ENCODE measurements at regions not wholly inside any gene's neighbourhood (a gene's known extent, or its start where the extent isn't known, plus 50 kb on each side); places are given as distances from the start of the nearest gene placed in this dataset.

DNA sequence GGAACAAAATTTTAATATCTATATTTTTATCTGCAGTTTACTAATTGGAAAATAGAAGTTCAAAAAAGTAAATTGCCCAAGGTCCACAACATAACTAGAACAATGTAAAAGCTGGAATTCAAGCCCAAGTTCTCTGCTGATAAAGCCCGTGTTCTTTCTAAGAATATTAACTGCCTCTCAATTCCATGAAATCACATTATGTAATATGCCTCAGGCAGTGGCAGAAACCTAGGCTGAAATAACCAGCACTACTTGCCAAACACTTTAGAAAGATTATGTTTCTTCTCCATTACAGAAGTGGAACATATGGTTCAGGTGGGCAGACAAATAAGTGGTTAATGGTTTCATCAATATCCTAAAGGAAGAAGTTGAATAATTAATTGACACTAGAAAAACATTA lies 56.7 kb upstream of the ADGRL3 start:
- Histone ChIP-seq H3K36me3 (replicated peaks in 1 of 2; ENCODE audit: control insufficient read depth in 1 of 2, insufficient read depth in 2 of 2, low read length in 2 of 2) (no peaks in the 10 kb centered on the region), H4K20me1 (ENCODE audit: insufficient read depth, low read length) (no peaks in the 10 kb centered on the region), H3K9me3 (ENCODE audit: low read length) (no peaks in the 10 kb centered on the region), H3K27ac (ENCODE audit: extremely low read length, insufficient read depth, low read length) (no peak overlapping the region), H3K79me2 (ENCODE audit: insufficient read depth, low read length) (no peaks in the 10 kb centered on the region), H3K4me3 (replicated peaks in 1 of 3; ENCODE audit: insufficient read depth in 1 of 3, low read depth in 2 of 3, low read length in 3 of 3) (no peak overlapping the region), H3K4me1 (ENCODE audit: insufficient read depth, low read length) (no peaks in the 10 kb centered on the region), H2AFZ (ENCODE audit: low read length) (no peak overlapping the region), H3K4me2 (ENCODE audit: low read depth, low read length) (no peak overlapping the region), H3K9ac (ENCODE audit: insufficient read depth, low read depth, low read length) (no peak overlapping the region), H3K27me3 (ENCODE audit: control insufficient read depth in 1 of 2, insufficient read depth in 2 of 2, low read length in 2 of 2) (no peaks in the 10 kb centered on the region)
- CTCF ChIA-PET (ENCODE audit: low intra/inter-chr PET ratio, low total read pairs) = no interaction called here
- in situ Hi-C loops (cut with HindIII; ENCODE audit: extremely low pct_ligation_motif_present, low pct_unique_long_range_greater_than_20kb) = no loop called here
- no peak for DNase-seq (ENCODE audit: low spot score)
- TF ChIP-seq, protein P1, sequence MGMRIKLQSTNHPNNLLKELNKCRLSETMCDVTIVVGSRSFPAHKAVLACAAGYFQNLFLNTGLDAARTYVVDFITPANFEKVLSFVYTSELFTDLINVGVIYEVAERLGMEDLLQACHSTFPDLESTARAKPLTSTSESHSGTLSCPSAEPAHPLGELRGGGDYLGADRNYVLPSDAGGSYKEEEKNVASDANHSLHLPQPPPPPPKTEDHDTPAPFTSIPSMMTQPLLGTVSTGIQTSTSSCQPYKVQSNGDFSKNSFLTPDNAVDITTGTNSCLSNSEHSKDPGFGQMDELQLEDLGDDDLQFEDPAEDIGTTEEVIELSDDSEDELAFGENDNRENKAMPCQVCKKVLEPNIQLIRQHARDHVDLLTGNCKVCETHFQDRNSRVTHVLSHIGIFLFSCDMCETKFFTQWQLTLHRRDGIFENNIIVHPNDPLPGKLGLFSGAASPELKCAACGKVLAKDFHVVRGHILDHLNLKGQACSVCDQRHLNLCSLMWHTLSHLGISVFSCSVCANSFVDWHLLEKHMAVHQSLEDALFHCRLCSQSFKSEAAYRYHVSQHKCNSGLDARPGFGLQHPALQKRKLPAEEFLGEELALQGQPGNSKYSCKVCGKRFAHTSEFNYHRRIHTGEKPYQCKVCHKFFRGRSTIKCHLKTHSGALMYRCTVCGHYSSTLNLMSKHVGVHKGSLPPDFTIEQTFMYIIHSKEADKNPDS (CRISPR knock-in tag; IDR thresholded peaks at IDR 0.05) = no peak
- TF ChIP-seq ZKSCAN5 (CRISPR knock-in tag; IDR thresholded peaks at IDR 0.05) (no peak), ZNF331 (CRISPR knock-in tag; IDR thresholded peaks at IDR 0.05) (no peak), SMAD9 (CRISPR knock-in tag; IDR thresholded peaks at IDR 0.05) (no peak), ZNF607 (CRISPR knock-in tag; IDR thresholded peaks at IDR 0.05; ENCODE audit: borderline replicate concordance) (no peak), ZC3H13 (CRISPR knock-in tag; IDR thresholded peaks at IDR 0.05) (no peak), SUZ12 (IDR thresholded peaks at IDR 0.05; ENCODE audit: low read depth, low read length) (no peak), TMF1 (CRISPR knock-in tag; IDR thresholded peaks at IDR 0.05; ENCODE audit: low read depth) (no peak), CHCHD3 (CRISPR knock-in tag; IDR thresholded peaks at IDR 0.05) (no peak), CREB1 (IDR thresholded peaks at IDR 0.05) (no peak), CREB1 (CRISPR knock-in tag; IDR thresholded peaks at IDR 0.05) (no peak)
- TF ChIP-seq, protein P2, sequence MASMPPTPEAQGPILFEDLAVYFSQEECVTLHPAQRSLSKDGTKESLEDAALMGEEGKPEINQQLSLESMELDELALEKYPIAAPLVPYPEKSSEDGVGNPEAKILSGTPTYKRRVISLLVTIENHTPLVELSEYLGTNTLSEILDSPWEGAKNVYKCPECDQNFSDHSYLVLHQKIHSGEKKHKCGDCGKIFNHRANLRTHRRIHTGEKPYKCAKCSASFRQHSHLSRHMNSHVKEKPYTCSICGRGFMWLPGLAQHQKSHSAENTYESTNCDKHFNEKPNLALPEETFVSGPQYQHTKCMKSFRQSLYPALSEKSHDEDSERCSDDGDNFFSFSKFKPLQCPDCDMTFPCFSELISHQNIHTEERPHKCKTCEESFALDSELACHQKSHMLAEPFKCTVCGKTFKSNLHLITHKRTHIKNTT (CRISPR knock-in tag; IDR thresholded peaks at IDR 0.05) = no peak
- TF ChIP-seq, protein P3, sequence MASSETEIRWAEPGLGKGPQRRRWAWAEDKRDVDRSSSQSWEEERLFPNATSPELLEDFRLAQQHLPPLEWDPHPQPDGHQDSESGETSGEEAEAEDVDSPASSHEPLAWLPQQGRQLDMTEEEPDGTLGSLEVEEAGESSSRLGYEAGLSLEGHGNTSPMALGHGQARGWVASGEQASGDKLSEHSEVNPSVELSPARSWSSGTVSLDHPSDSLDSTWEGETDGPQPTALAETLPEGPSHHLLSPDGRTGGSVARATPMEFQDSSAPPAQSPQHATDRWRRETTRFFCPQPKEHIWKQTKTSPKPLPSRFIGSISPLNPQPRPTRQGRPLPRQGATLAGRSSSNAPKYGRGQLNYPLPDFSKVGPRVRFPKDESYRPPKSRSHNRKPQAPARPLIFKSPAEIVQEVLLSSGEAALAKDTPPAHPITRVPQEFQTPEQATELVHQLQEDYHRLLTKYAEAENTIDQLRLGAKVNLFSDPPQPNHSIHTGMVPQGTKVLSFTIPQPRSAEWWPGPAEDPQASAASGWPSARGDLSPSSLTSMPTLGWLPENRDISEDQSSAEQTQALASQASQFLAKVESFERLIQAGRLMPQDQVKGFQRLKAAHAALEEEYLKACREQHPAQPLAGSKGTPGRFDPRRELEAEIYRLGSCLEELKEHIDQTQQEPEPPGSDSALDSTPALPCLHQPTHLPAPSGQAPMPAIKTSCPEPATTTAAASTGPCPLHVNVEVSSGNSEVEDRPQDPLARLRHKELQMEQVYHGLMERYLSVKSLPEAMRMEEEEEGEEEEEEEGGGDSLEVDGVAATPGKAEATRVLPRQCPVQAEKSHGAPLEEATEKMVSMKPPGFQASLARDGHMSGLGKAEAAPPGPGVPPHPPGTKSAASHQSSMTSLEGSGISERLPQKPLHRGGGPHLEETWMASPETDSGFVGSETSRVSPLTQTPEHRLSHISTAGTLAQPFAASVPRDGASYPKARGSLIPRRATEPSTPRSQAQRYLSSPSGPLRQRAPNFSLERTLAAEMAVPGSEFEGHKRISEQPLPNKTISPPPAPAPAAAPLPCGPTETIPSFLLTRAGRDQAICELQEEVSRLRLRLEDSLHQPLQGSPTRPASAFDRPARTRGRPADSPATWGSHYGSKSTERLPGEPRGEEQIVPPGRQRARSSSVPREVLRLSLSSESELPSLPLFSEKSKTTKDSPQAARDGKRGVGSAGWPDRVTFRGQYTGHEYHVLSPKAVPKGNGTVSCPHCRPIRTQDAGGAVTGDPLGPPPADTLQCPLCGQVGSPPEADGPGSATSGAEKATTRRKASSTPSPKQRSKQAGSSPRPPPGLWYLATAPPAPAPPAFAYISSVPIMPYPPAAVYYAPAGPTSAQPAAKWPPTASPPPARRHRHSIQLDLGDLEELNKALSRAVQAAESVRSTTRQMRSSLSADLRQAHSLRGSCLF (CRISPR knock-in tag; IDR thresholded peaks at IDR 0.05; ENCODE audit: borderline replicate concordance) = no peak
- no peak for ATAC-seq
- POLR2A ChIA-PET = no interaction called here
- BruUV-seq (replicated peaks) = no TSS peak
- 5% methylated on average over 1 of the region's 1 CpG for WGBS (ENCODE audit: low lambda C conversion rate)
- FAIRE-seq = no peak
- intact Hi-C loops (cut with micrococcal nuclease; ENCODE audit: unreplicated experiment) = no loop called here
